ENCODE measurements at regions not wholly inside any gene's neighbourhood (a gene's known extent, or its start where the extent isn't known, plus 50 kb on each side); places are given as distances from the start of the nearest gene placed in this dataset.
"Not testable (repeated sequence)": the region's sequence is repeated elsewhere in the genome, so short reads cannot be mapped to it uniquely, and the experiment has no call there.

DNA sequence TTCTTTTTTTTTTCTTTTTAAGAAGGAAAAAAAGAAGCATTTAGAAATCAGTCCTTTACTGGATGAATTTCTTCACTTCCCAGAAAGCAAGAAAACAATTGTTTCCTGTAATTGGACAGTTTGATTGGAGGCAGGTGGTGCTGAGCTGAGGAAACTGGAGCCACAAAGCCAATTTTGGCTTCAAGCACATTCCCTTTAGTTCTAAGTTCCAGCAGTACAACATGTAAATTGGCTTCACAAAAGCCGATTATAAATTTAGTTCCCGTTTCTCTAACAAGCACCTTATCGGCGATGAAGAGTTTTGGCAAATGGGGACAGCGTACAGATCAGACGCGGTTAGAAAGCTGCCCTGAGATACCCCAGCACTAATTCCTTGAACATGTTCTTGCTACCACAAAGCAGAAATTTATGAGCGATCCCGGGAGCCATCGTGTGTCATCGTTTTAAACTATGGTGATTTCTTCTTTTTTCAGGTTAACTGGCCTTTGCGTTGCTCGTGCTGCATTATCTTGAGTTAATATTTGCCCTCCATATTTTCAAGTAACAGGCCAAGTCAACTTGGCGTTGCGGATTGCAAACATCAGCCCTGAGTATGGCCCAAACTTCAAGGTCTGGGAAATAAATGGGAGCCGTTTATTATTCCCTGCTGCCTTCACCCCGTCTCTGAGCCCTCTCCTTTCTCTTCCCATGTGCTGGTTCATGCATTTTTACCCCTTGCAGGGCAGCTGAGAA, 190.4 kb upstream of the ID2 start:
- DNase-seq = no peak

DNA sequence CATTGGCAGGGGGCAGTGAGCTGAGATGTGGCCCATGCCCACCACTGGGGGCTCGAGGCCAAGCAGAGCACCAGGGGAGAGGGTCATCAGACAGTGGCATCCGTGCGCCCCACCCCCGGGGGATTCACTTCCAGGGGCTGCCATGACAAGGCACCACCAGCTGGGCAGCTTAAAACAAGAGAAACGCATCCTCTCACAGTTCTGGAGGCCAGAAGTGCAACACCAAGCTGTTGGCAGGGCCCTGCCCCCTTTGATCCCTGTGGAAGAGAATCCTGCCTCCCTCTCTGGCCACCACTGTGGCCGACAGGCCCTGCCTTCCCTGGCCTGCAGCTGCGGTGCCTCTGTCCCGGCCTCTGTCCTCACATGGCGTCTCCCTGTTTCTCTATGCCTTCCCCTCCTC, 187.7 kb upstream of the ID2 start:
- no peak for DNase-seq

DNA sequence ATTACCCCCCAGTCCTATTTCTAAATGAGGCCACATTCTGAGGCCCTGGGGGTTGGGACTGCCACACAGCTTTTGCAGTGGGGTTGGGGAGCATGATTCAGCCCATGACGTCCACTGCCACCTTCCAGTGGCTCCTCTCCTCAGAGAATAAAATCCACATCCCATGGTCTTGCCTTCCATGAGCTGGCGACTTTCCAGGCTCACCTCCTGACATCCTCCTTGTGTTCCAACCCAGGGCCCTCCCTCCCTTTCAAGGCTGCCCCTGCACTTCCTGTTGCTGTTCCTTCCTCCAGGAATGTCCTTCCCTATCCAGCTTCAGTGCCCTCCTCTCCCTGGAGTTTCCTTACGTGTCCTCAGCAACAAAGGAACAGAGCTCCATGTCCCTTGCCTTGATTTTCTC, 187.3 kb upstream of the ID2 start:
- DNase-seq = no peak

DNA sequence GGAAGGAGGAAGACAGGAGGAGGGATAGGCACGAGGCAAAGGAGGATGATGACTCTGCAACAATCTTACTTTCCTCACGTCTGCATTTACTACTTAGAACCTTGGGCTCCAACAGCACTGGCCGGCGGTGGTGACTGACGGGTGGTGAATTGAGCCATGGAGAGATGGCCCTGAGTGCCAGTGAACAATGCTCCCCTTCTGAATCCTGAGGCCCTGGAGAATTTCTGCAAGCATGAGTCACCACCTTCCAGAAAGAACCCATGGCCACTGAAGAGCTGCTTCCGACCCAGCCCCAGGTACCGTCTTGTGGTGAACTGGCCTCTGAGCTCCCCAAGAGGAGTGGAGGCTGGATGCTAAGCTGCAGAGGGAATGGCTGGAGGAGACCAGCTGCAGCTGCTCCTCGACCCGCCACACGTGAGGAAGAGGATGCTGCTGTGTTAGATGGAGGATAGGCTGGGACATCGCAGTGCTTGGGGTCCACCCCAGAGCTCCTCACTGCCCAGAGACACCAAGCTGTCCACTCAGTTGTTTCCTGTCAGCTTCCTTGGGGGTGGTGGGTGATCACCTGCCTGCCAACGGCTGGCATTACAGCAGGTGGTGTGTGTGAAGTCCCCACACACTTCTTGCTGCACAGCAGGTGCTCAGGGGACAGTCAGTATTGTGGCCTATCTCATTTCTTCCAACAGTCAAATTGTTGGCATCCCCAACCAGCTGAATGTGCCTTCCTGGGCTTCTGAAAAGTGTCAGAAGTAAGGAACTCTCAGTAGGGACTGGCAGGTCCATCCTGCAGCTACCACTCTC, 186.5 kb upstream of the ID2 start:
- no peak for DNase-seq

DNA sequence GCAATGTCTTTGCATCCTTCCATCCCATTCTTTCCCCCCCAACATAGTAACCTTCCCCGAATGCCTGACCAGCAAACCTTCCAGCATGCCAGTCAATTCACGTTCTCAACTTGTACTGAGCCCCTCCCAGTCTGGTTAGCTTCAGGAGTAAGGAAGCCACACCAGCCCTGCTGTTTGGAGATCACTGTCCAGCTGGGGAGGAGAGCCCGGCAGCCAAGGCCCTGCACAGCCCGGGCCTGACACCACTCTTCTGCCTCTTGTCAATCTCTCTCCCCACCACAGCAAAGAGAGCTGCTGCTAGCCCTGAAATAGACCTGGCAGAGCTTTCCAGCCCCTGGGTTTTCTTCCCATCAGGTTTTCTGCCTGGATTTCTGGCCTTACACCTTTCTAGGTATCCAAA, 185.8 kb upstream of the ID2 start:
- no peak for DNase-seq

DNA sequence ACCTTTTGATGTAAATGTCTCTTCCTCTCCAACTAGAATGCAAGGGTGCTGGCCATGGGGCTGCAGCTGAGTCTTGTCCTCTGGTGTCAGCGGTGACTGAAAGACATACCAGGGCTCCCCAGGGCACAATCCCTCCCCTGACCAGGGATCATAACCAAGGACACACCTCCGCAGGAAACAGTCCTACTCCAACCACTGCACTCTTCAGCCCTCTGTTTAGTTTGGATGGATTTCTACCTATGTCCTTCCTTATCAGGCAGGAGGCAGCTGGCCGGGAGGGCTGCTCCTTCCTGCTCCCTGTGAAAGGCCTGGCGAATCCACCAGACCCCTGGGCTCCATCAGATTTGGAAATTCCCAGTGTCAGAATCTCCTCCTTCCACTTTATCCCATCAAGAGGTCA, 185.2 kb upstream of the ID2 start:
- DNase-seq = no peak

DNA sequence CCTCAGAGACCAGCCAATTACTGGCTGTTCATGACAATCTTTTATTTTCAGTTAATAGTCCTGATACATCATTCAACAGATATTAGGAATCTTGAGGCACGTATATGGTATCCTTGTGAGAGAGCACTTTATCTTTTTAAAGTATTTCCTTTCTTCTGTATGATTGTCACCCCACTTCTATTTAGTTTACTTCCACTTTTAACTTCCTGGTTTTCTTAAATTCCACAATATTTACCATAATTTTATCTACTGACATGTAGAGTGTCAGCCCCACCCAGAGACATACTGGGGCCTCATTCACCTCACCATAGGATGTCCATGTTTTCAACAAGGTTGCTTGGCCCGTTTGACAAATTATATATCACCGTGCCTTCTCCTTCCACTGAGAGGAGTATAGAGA, 182.9 kb upstream of the ID2 start:
- no peak for DNase-seq

DNA sequence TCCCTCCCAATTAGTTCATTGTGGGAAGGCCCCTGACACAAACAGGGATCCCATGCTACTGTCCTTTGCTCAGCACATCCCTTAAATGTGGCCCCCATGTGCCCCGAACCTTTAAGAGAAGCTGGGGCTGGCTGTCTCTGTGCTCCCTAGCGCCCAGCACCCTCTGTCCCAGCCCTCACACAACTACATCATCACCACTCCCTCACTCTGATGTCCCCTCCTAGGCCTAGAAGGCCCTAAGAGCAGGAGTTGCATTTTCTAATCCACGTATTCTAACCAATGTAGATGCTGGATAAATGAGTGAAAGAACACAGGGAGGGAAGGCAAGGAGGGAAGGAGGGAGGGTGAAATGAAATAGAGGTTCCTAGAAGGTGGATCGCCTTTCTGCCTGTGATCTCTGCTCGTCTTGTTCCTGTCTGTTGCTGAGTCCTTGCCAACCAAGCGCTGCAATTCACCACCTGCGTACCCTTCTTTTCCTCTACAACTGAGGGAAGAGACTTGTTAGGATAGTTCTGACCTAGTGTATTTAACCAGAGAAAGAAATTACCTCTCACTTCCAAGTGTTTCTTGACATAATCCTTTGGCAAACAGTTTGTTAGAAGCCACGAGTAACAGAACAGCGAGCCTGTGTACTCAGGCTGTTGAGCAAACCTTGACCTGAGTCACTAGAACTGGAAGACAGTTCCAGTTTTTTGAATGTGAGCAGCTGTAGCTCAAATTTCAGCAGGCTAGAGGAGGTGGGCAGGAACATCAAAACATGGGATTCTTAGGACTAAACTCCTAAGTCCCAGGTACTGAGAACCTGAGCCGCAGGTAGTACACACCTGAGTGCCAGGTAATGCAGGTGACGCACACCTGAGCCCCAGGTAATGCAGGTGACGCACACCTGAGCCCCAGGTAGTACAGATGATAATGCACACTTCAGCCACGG, 181.5 kb upstream of the ID2 start:
- no peak for DNase-seq

DNA sequence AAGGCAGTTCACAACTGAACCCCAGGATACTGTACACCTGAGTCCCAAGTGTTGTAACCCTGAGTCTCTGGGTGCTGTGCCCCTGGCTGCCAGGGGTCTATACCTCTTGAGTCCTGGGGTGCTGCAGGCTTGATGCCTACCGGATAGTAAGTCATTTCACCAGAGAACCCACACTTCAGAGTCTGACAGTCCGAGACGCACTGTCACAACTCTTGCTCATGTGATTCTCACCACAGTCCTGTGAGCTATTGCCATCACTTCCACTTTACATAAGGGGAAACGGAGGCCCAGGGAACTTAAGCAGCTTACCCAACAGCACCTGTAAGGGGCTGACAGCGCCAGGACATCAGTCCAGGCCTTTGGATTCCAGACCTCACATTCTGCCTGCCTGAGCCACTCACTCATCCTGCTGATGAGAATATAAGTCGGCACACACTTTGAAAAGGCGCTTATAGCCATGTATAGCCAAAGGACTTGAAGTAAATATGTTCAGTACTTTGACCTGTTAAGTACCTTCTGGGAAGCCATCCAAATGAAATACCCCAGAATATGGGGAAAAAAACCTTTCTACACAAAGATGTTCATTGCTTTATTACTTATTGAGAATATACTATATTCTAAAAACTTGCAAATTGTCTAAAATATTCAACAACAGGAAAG, 180.7 kb upstream of the ID2 start:
- no peak for DNase-seq

DNA sequence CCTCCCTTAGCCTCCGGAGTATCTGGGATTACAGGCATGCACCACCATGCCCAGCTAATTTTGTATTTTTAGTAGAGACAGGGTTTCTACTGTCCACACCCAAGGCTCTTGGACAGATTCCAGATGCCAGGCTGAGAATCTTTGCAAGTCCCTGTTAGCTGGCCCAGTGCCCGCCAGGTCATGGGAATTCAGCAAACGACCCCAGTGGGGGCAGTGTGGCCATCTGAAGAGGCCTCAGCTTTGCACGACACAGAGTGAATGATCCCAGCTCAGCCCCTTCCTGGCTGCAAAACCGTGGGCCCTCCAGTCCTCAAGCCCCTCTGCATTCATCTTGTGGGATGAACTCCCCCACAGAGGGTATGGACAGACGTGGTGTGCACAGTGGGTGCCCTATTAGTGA, 179.5 kb upstream of the ID2 start:
- no peak for DNase-seq

DNA sequence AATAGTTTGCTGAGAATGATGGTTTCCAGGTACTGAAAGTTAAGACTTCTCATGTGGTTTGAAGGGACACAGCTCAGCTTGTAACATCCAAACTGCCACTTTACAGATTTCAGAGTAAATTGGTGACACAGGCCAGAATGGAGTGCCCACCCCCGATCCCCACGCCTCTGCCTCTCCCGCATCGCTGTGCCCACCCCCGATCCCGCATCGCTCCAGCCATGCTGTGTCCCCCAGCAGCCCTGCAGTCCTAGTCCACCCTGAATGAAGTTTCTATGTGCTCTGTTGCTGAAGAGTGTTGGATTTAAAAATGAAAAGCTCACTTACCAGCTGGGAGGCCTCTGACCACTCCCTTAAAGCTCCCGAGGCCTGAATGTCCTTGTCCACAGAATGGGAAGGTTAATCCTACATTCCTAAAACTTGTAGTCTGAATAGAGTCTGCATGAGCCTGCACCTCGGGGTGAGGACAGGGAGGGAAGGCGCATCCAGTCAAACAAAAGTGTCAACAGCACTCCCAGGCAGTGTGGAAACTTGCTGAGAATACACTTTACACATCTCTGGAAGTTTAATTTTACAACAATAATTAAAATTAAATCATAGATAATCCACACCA, 176.4 kb upstream of the ID2 start:
- DNase-seq = no peak

DNA sequence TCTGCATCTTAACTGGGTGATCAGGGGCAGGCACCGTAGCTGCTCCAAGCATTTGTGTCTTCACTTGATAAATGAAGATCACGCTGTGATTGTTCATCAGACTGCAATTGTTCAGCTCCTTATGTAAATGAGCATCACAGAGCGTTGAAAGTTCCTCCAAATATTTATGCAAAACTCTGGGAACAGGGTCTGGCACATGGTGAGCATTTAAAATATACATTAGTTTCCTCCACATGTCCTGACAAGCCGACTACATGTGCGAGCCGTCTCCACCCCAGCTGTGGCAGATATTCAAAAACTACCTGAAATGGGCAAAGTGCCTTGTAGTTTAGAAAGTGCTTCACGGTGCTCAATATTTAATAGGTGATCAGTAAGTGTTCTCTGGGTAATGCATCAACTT, 175.1 kb upstream of the ID2 start:
- no peak for DNase-seq

DNA sequence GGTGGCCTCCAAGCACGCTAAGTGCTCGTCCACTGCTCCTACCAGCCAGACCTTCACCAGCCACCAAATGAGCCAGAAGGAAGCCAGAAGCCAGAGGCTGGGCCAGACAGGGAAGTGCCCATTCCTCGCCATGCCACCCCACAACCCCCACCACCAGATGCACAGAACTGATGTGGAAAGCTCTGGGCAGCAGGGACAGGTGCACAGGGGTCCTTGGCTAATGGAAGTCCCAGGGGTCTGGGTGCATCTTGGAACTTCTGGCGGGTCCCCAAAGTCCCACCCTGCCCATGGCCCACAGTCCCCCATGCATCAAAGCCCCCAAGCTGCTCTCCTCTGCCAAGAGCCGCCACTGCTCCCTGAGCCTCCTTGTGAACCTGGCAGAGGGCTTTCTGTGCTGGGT, 173.1 kb upstream of the ID2 start:
- DNase-seq = no peak

DNA sequence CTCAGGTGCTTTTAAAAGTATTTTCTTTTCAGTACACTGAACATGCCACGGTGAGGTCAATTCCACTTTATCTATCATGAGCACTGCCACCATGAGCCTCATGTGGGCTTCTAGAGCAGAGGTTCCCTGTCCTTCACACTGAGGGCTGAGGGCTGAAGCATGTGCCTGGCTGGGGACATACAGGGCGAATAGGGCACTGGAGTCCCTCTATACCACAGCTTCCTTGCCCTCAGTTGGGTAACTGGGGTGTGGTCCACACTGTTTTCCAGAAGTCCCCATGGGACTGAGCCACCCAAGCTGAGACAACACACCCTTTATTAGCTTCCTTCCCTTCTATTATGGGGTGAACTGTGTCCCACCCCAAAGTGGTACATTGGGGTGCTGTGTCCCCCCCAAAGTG, 172.2 kb upstream of the ID2 start:
- no peak for DNase-seq

DNA sequence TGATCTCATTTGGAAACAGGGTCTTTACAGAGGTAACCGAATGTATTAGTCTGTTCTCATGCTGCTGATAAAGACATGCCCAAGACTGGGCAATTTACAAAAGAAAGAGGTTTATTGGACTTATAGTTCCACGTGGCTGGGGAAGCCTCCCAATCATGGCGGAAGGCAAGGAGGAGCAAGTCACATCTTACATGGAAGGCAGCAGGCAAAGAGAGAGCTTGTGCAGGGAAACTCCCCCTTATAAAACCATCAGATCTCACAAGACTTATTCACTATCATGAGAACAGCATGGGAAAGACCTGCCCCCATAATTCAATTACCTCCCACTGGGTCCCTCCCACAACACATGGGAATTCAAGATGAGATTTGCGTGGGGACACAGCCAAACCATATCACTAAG, 171.8 kb upstream of the ID2 start:
- not testable (repeated sequence) for DNase-seq

DNA sequence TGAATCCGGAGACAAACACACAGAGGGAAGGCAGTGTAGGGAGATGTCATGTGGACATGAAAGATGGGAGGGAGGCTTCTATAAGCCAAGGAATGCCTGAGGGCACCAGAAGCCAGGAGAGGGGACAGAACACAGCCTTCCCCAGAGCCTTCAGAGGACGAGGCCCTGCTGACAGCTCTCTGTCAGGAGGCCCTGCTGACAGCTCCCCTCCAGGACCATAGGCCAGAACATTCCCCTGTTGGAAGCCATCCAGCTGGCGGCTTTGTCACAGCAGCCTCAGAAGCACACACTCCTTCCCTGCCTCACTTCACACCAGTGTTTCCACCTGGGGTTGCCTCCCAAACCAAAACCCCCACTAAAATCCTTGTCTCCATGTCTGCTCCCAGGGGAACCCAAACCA, 171.3 kb upstream of the ID2 start:
- DNase-seq = peak; percentile 30

DNA sequence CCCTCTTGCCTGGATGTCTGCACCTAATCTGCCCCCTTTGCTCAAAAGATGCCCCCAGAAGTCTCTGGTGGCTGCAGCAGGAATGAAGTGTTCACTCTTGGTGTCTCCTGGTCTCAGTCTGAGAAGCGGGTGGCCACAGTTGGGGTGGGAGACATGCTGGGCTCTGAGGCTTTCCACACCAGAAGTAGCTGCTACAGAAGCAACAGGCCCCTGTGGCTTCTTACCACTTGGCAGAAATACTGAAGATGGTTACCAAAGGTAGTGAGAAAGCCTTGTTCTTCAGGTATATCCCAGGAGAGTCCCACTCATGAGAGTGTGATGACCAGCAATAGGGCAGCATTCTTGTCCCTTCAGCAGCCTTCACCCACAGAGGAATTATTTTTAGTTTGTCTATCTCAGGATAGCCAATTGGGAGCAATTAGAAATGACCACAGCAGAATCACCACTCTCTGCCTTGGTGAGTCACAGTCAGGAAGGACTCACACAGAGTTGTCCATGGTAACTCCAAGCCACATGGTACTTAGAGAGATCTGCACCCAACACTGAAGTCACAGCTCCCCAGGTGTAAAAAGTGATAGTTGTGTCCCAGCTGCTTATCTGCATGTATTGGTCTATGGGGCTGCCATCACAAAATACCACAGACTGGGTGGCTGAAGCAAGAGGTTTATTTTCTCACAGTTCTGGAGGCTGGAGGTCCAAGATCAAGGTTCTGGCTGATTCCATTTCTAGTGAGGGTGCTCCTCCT, 169.8 kb upstream of the ID2 start:
- DNase-seq = peak; percentile 68

DNA sequence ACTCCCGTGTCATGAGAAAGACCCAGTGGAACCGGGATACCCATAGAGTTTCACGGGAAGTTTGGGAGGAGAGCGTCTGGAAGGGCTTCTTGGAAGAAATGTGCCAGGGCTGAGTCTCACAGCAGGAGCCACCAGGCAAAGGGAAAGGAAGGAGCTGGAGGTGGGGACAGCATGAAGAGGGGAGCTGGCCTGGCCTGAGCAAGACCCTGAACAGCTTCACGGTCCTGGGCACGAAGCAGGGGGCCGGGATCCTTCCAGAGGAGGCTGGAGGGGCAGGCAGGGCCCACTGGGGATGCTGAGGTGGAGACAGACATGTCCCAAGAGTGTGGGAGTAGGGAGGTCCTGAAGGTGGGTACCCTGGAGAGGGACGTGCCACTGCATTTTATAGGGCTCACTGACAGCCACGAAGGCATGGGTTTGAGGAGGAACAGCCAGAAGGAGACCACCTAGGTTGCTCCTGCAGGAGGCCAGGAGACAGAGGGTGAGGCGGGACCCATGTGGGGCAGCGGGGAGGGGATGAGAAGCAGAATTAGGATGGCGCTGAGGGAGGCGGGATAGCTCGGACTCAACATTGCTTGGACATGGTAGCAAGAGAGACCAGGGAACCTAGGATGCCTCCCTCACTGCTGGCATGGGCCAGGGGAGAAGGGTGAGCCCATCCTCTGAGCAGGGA, 168.1 kb upstream of the ID2 start:
- no peak for DNase-seq

DNA sequence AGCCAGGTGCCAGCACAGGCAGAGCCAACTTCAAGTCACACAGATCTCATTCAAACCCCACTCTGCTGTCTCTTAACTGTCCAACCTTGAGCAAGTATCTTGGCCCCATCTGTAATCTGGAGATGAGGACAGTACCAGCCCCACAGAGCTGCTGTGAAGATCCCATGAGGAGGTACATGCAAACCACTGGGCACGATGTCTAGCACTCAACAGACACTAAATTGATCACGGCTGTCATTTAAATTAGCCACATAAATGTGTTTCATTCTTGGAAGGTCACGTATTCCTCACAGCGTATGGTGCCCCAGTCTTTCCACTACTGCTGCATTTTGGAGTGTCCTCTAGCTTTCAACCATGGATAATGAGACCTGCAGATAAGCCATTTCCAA, 167.6 kb upstream of the ID2 start:
- DNase-seq = no peak

DNA sequence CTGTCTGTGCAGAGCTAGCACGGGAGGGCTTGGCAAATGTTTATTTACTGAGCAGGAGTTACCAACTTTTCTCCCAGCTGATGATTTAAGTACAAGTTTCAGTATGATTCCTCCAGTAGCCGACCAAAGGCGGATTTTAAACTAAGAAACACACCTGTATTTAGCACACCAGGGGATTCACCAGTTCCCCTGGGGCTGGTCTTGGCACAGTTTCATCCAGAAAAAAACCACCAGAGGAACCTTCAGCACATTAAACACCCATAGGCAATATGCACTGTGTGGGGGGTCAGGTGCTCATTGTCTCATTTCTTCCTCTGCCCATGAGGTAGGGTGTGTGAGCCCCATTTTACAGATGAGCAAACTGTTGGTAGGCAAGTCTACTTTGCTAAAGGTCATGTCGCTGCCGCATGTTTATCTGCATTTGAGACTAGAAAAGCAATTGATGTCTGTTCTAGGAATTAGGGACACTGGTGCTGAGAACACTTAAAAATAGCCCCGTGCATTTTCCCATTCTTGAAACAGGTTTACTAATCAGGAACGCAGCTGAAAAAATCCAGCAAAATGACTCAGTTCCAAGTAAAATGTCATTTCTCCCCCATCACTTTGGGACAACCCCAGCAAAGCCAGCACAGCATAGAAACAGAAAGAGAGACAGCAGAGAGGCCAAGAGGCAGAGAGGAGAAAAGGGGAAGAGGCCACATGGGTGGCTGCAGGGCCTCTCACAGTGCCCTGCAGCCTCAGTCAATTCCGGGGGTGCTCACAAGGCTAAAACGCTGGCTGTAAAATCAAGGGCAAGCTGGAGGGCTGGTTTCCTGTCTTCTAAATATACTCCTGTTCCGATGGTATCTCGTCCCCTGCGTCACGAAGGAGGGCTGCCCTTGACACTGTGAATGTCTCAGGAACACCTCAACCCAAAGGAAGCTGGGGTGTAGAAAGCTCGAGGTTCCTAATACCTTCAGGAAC, 166.8 kb upstream of the ID2 start:
- DNase-seq = no peak

Measured in fibroblast of skin of scalp (primary cell).